PC-9 (cell line): ENCODE measurements at regions not wholly inside any gene's neighbourhood (a gene's known extent, or its start where the extent isn't known, plus 50 kb on each side); places are given as distances from the start of the nearest gene placed in this dataset.

Source experiments
- BruUV-seq: library from RNA; stranded (reverse); fragments of 400-500 nt; replicated peaks from 2 replicates; lab custom pipeline; 2021; lab: Mats Ljungman, UMichigan
- CTCF ChIA-PET: fragments of 300-600 bp; sonication (Branson Sonifier 250); formaldehyde crosslinking; loops from one replicate; lab custom pipeline; 2022; ENCODE audit warnings: antibody characterized with exemption; lab: Charles Lee
- POLR2A ChIA-PET: fragments of 300-600 bp; sonication (Branson Sonifier 250); formaldehyde crosslinking; loops from one replicate; lab custom pipeline; 2022; ENCODE audit warnings: antibody characterized with exemption; ENCODE audit not compliant: unreplicated experiment; lab: Charles Lee
- DNase-seq, 2 experiments: peaks; one replicate each; pipeline versions ENCODE4 v3.0.0 to v3.0.0-alpha.2; 2015 to 2022; ENCODE audit warnings: mixed read lengths in 1 of 2
- H2AFZ ChIP-seq: fragments of 200-600 bp; sonication (generic); 2 replicates; pipeline ENCODE4 v1.8.1; 2017; ENCODE audit warnings: antibody characterized with exemption
- H3F3A ChIP-seq: fragments of 200-600 bp; sonication (generic); 2 replicates; pipeline ENCODE4 v1.8.1; 2017; ENCODE audit warnings: antibody characterized with exemption, mild to moderate bottlenecking, low read depth; ENCODE audit not compliant: insufficient read depth
- H3K27ac ChIP-seq: fragments of 200-600 bp; sonication (generic); 2 replicates; pipeline ENCODE4 v1.6.1; 2016; ENCODE audit warnings: mixed run types
- H3K27me3 ChIP-seq: fragments of 200-600 bp; sonication (generic); 2 replicates; pipeline ENCODE4 v1.6.1; 2016; ENCODE audit warnings: low read depth, mixed run types; ENCODE audit not compliant: insufficient read depth
- H3K36me3 ChIP-seq: fragments of 200-600 bp; sonication (generic); 2 replicates; pipeline ENCODE4 v1.6.1; 2016; ENCODE audit warnings: low read depth, mixed run types
- H3K4me1 ChIP-seq: fragments of 200-600 bp; sonication (generic); replicated peaks from 2 replicates; pipeline ENCODE4 v1.6.1; 2016; ENCODE audit warnings: mixed run types; ENCODE audit not compliant: insufficient read depth
- H3K4me2 ChIP-seq: fragments of 200-600 bp; sonication (generic); 2 replicates; pipeline ENCODE4 v1.6.1; 2017; ENCODE audit warnings: mixed run types
- H3K4me3 ChIP-seq: fragments of 200-600 bp; sonication (generic); 2 replicates; pipeline ENCODE4 v1.6.1; 2016; ENCODE audit warnings: mixed run types
- H3K79me2 ChIP-seq: fragments of 200-600 bp; sonication (generic); 2 replicates; pipeline ENCODE4 v1.6.1; 2017; ENCODE audit warnings: low read depth, mixed run types
- H3K9me2 ChIP-seq: fragments of 200-600 bp; sonication (generic); 2 replicates; pipeline ENCODE4 v1.8.1; 2017; ENCODE audit warnings: mild to moderate bottlenecking; ENCODE audit not compliant: insufficient read depth
- H3K9me3 ChIP-seq: fragments of 200-600 bp; sonication (generic); 2 replicates; pipeline ENCODE4 v1.8.1; 2016; ENCODE audit warnings: low read depth; ENCODE audit not compliant: insufficient read depth
- H4K20me1 ChIP-seq: fragments of 200-600 bp; sonication (generic); 2 replicates; pipeline ENCODE4 v1.8.1; 2017; ENCODE audit not compliant: insufficient read depth
- EZH2 ChIP-seq: fragments of 200-600 bp; sonication (generic); IDR thresholded peaks from 2 replicates; pipeline ENCODE4 v1.8.0; 2017; ENCODE audit warnings: antibody characterized with exemption, low read depth
- intact Hi-C: fragments of 100-400 bp; cut with micrococcal nuclease; formaldehyde crosslinking; loops from one replicate; pipeline ENCODE4 v1.10.0; 2022; ENCODE audit not compliant: unreplicated experiment
- TF ChIP-seq, protein P1 (sequence below): fragments of 200-600 bp; sonication (generic); conservative IDR thresholded peaks from 2 replicates; pipeline ENCODE4 v1.6.1; 2017; ENCODE audit warnings: mixed run types, antibody characterized with exemption, mild to moderate bottlenecking, moderate library complexity

DNA sequence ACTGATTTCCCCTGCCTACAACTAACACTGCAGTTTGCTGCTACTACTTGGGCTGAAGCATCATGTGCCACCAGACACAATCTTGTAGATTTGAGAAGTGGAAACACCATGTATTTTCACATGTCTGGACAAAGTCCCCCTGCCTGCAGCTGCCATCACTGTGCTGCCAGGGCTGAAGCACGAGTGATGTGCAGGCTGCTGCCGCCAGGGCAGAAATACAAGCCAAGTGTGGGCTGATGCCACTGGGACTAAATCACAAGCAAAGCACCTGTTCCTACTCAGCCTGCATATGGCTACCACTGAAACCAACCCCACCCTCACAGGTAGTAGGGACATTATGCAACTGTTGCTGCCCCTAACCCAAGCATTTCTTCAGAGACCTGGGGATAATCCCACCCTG lies 179.5 kb upstream of the SLC35G4 start:
- no peaks in the 10 kb centered on the region for H3K9me2 ChIP-seq
- no TSS peak for BruUV-seq
- H3K9me3 ChIP-seq = no peaks in the 10 kb centered on the region
- ChIA-PET CTCF (no interaction called here), POLR2A (no interaction called here)
- H3F3A ChIP-seq = no peaks in the 10 kb centered on the region
- no peak overlapping the region for H3K27ac ChIP-seq
- H3K4me2 ChIP-seq = no peak overlapping the region
- H3K79me2 ChIP-seq = no peaks in the 10 kb centered on the region
- TF ChIP-seq, protein P1, sequence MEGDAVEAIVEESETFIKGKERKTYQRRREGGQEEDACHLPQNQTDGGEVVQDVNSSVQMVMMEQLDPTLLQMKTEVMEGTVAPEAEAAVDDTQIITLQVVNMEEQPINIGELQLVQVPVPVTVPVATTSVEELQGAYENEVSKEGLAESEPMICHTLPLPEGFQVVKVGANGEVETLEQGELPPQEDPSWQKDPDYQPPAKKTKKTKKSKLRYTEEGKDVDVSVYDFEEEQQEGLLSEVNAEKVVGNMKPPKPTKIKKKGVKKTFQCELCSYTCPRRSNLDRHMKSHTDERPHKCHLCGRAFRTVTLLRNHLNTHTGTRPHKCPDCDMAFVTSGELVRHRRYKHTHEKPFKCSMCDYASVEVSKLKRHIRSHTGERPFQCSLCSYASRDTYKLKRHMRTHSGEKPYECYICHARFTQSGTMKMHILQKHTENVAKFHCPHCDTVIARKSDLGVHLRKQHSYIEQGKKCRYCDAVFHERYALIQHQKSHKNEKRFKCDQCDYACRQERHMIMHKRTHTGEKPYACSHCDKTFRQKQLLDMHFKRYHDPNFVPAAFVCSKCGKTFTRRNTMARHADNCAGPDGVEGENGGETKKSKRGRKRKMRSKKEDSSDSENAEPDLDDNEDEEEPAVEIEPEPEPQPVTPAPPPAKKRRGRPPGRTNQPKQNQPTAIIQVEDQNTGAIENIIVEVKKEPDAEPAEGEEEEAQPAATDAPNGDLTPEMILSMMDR = no peak
- no peak for TF ChIP-seq EZH2
- peaks cover 4% of the 10 kb centered on the region; the same call in 1 of the 2 replicates for H3K27me3 ChIP-seq
- intact Hi-C loops = no loop called here
- no peaks in the 10 kb centered on the region for H3K4me1 ChIP-seq
- no peak for DNase-seq
- H3K4me3 ChIP-seq = no peak overlapping the region
- no peaks in the 10 kb centered on the region for H3K36me3 ChIP-seq
- H2AFZ ChIP-seq = no peak overlapping the region
- H4K20me1 ChIP-seq = no peaks in the 10 kb centered on the region

DNA sequence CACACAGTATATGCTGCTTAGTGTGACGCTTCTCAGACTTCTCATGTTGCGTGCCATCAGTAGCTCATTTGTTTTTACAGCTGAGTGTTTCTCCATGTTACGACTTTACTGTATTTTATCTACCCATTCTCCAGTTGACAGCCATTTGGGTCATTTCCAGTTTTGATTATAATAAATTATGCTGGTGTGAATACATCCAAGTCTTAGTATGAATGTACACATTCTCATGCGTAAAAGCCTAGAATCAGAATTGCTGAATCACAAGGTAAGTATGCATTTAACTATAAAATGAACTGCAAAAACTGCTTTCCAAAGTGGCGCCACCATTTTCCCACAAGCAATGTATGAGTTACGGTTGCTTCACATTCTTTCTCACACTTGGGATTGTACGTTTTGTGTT lies 184.2 kb upstream of the SLC35G4 start:
- no peak overlapping the region for H3K27ac ChIP-seq
- DNase-seq = no peak
- H3K9me2 ChIP-seq = no peaks in the 10 kb centered on the region
- H3K27me3 ChIP-seq = peaks cover 4% of the 10 kb centered on the region; the same call in 1 of the 2 replicates
- no peak overlapping the region for H3K4me2 ChIP-seq
- ChIA-PET POLR2A (no interaction called here), CTCF (no interaction called here)
- BruUV-seq = no TSS peak
- H3K9me3 ChIP-seq = no peaks in the 10 kb centered on the region
- intact Hi-C loops = no loop called here
- no peak overlapping the region for H2AFZ ChIP-seq
- H3K79me2 ChIP-seq = no peaks in the 10 kb centered on the region
- no peaks in the 10 kb centered on the region for H3K36me3 ChIP-seq
- TF ChIP-seq, protein P1 = no peak
- TF ChIP-seq EZH2 = no peak
- H4K20me1 ChIP-seq = no peaks in the 10 kb centered on the region
- no peaks in the 10 kb centered on the region for H3F3A ChIP-seq
- no peak overlapping the region for H3K4me3 ChIP-seq
- no peaks in the 10 kb centered on the region for H3K4me1 ChIP-seq

DNA sequence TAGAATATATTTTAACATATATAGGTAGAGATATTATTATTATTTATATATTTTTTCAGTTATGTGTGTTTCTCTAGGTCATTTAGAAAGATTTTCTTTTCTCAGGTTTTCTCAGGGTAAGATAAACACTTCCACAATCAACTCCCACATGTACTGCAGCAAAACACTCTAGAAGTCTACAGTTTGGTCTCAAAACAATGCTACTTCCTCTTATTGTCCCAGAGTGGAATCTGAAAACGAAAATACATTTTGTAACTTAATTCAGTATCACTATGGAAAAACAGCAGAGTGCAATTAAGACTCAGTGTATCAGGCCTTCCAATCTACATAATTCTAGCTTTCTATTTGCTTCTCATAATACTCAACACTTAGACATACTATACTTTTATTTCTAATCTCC lies 190.1 kb upstream of the SLC35G4 start:
- POLR2A ChIA-PET = no interaction called here
- no peak overlapping the region for H2AFZ ChIP-seq
- no peaks in the 10 kb centered on the region for H3F3A ChIP-seq
- peaks cover 13% of the 10 kb centered on the region for H3K27me3 ChIP-seq
- TF ChIP-seq EZH2 = no peak
- TF ChIP-seq, protein P1 = no peak
- DNase-seq = no peak
- H3K4me2 ChIP-seq = no peak overlapping the region
- CTCF ChIA-PET = no interaction called here
- intact Hi-C loops = no loop called here
- no peak overlapping the region for H3K27ac ChIP-seq
- no peaks in the 10 kb centered on the region for H3K9me3 ChIP-seq
- H3K4me1 ChIP-seq = no peaks in the 10 kb centered on the region
- H4K20me1 ChIP-seq = no peaks in the 10 kb centered on the region
- H3K36me3 ChIP-seq = no peaks in the 10 kb centered on the region
- H3K79me2 ChIP-seq = no peaks in the 10 kb centered on the region
- no peaks in the 10 kb centered on the region for H3K9me2 ChIP-seq
- BruUV-seq = no TSS peak
- no peak overlapping the region for H3K4me3 ChIP-seq
